K562 (cell line): ENCODE measurements at regions not wholly inside any gene's neighbourhood (a gene's known extent, or its start where the extent isn't known, plus 50 kb on each side); places are given as distances from the start of the nearest gene placed in this dataset.

ENCODE experiments used
- ATF2 ChIP-seq: sonication (generic); formaldehyde crosslinking; IDR thresholded peaks from 2 replicates; pipeline ENCODE4 v1.8.1; 2022; ENCODE audit warnings: missing genetic modification reagents
- CEBPB ChIP-seq: fragments of 450-650 bp; IDR thresholded peaks from 2 replicates; pipeline ENCODE4 v1.6.1; 2016; ENCODE audit warnings: missing genetic modification characterization, missing compliant biosample characterization
- CEBPG ChIP-seq, 3 experiments: fragments of 200-800 bp in 1 of 3; sonication (Bioruptor generic) in 1 of 3; sonication (generic) in 1 of 3; formaldehyde crosslinking in 1 of 3; IDR thresholded peaks in 2 of 3; conservative IDR thresholded peaks in 1 of 3; 2 replicates each; pipeline versions ENCODE4 v1.6.1 to v1.8.0; 2016 to 2022; ENCODE audit warnings: missing compliant biosample characterization in 2 of 3, missing genetic modification characterization in 2 of 3, mild to moderate bottlenecking in 1 of 3, missing genetic modification reagents in 1 of 3
- CXXC5 ChIP-seq: fragments of 250-450 bp; sonication (Bioruptor Pico); IDR thresholded peaks from 2 replicates; pipeline ENCODE4 v1.8.0; 2022; ENCODE audit warnings: inconsistent platforms, mild to moderate bottlenecking, moderate library complexity
- EZH2 ChIP-seq: IDR thresholded peaks from 2 replicates; pipeline ENCODE4 v1.6.1; 2012; ENCODE audit warnings: low read depth, mild to moderate bottlenecking, inconsistent platforms, low read length, borderline replicate concordance
- MTA2 ChIP-seq: fragments of 450-650 bp; IDR thresholded peaks from 2 replicates; pipeline ENCODE4 v1.6.1; 2016; ENCODE audit warnings: low read depth
- NR3C1 ChIP-seq: sonication (generic); formaldehyde crosslinking; IDR thresholded peaks from 2 replicates; pipeline ENCODE4 v1.8.1; 2022; ENCODE audit warnings: missing genetic modification reagents
- POLR2A ChIP-seq: fragments of 450-650 bp; conservative IDR thresholded peaks from 2 replicates; pipeline ENCODE4 v1.6.1; 2016
- THRAP3 ChIP-seq: fragments of 450-650 bp; IDR thresholded peaks from 2 replicates; pipeline ENCODE4 v1.6.1; 2016; ENCODE audit warnings: mild to moderate bottlenecking, inconsistent platforms, borderline replicate concordance
- TF ChIP-seq, protein P1 (sequence below), 2 experiments: fragments of 450-650 bp; conservative IDR thresholded peaks; 2 replicates each; pipeline ENCODE4 v1.6.1; 2017; ENCODE audit warnings: mild to moderate bottlenecking in 2 of 2, moderate library complexity in 2 of 2
- TF ChIP-seq, protein P2 (sequence below): sonication (generic); formaldehyde crosslinking; IDR thresholded peaks from 2 replicates; pipeline ENCODE4 v1.5.0; 2020; ENCODE audit warnings: missing genetic modification reagents
- TF ChIP-seq, protein P3 (sequence below), 3 experiments: IDR thresholded peaks in 2 of 3; conservative IDR thresholded peaks in 1 of 3; 2 replicates each; pipeline ENCODE4 v1.5.1; 2011 to 2012; ENCODE audit warnings: low read length in 3 of 3, mild to moderate bottlenecking in 3 of 3, control low read depth in 2 of 3, improper control_type of control experiment in 1 of 3, inconsistent platforms in 1 of 3, low read depth in 1 of 3, mixed read lengths in 1 of 3, moderate library complexity in 1 of 3; ENCODE audit not compliant: insufficient read depth in 2 of 3

GRCh38 chr18:14908541-14908940 is 160.6 kb downstream of the ANKRD30B start:
- TF ChIP-seq, protein P1, sequence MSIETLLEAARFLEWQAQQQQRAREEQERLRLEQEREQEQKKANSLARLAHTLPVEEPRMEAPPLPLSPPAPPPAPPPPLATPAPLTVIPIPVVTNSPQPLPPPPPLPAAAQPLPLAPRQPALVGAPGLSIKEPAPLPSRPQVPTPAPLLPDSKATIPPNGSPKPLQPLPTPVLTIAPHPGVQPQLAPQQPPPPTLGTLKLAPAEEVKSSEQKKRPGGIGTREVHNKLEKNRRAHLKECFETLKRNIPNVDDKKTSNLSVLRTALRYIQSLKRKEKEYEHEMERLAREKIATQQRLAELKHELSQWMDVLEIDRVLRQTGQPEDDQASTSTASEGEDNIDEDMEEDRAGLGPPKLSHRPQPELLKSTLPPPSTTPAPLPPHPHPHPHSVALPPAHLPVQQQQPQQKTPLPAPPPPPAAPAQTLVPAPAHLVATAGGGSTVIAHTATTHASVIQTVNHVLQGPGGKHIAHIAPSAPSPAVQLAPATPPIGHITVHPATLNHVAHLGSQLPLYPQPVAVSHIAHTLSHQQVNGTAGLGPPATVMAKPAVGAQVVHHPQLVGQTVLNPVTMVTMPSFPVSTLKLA (conservative IDR thresholded peaks at IDR 0.05) = no peak
- TF ChIP-seq CEBPB (no peak), NR3C1 (CRISPR knock-in tag) (no peak), POLR2A (no peak), CXXC5 (CRISPR knock-in tag) (no peak), EZH2 (no peak), ATF2 (CRISPR knock-in tag) (no peak), MTA2 (no peak), CEBPG (CRISPR knock-in tag; IDR thresholded peaks at IDR 0.05) (no peak), CEBPG (tag; conservative IDR thresholded peaks at IDR 0.05 in 1 of 2, IDR thresholded peaks at IDR 0.05 in 1 of 2) (no peak), THRAP3 (no peak)
- TF ChIP-seq, protein P2, sequence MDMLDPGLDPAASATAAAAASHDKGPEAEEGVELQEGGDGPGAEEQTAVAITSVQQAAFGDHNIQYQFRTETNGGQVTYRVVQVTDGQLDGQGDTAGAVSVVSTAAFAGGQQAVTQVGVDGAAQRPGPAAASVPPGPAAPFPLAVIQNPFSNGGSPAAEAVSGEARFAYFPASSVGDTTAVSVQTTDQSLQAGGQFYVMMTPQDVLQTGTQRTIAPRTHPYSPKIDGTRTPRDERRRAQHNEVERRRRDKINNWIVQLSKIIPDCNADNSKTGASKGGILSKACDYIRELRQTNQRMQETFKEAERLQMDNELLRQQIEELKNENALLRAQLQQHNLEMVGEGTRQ (CRISPR knock-in tag) = no peak
- TF ChIP-seq, protein P3, sequence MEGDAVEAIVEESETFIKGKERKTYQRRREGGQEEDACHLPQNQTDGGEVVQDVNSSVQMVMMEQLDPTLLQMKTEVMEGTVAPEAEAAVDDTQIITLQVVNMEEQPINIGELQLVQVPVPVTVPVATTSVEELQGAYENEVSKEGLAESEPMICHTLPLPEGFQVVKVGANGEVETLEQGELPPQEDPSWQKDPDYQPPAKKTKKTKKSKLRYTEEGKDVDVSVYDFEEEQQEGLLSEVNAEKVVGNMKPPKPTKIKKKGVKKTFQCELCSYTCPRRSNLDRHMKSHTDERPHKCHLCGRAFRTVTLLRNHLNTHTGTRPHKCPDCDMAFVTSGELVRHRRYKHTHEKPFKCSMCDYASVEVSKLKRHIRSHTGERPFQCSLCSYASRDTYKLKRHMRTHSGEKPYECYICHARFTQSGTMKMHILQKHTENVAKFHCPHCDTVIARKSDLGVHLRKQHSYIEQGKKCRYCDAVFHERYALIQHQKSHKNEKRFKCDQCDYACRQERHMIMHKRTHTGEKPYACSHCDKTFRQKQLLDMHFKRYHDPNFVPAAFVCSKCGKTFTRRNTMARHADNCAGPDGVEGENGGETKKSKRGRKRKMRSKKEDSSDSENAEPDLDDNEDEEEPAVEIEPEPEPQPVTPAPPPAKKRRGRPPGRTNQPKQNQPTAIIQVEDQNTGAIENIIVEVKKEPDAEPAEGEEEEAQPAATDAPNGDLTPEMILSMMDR (IDR thresholded peaks at IDR 0.05 in 2 of 3, conservative IDR thresholded peaks at IDR 0.05 in 1 of 3; ENCODE audit: insufficient read depth in 2 of 3, low read depth in 1 of 3, low read length in 3 of 3) = no peak
